HL-60 (cell line): ENCODE measurements at regions not wholly inside any gene's neighbourhood (a gene's known extent, or its start where the extent isn't known, plus 50 kb on each side); places are given as distances from the start of the nearest gene placed in this dataset.
"Not testable (repeated sequence)": the region's sequence is repeated elsewhere in the genome, so short reads cannot be mapped to it uniquely, and the experiment has no call there.

Source experiments
- DNase-seq, 2 experiments: peaks; one replicate each; pipeline ENCODE4 v3.0.0-alpha.2; 2010 to 2020; ENCODE audit warnings: low read depth in 1 of 2, low spot score in 1 of 2
- H3K27ac ChIP-seq: fragments of 250-450 bp; sonication (Bioruptor Pico); replicated peaks from 2 replicates; pipeline ENCODE4 v1.5.1; 2020; ENCODE audit warnings: mild to moderate bottlenecking, moderate library complexity
- H3K27me3 ChIP-seq: fragments of 250-450 bp; sonication (Bioruptor Pico); 2 replicates; pipeline ENCODE4 v1.5.1; 2021; ENCODE audit warnings: mild to moderate bottlenecking, moderate library complexity; ENCODE audit not compliant: insufficient read depth, poor library complexity, severe bottlenecking
- H3K4me3 ChIP-seq: replicated peaks from 2 replicates; pipeline ENCODE4 v1.5.1; 2011; ENCODE audit warnings: mild to moderate bottlenecking, control low read depth, low read length; ENCODE audit not compliant: insufficient read depth
- GABPA ChIP-seq: IDR thresholded peaks from 2 replicates; pipeline ENCODE4 v1.6.1; 2012; ENCODE audit warnings: low read depth
- POLR2AphosphoS5 ChIP-seq: IDR thresholded peaks from 2 replicates; pipeline ENCODE4 v1.6.1; 2012; ENCODE audit warnings: low read depth
- SPI1 ChIP-seq: IDR thresholded peaks from 2 replicates; pipeline ENCODE4 v1.6.1; 2012; ENCODE audit warnings: low read depth, mild to moderate bottlenecking, borderline replicate concordance
- TF ChIP-seq, protein P1 (sequence below): IDR thresholded peaks from 2 replicates; pipeline ENCODE4 v1.6.1; 2012; ENCODE audit warnings: low read depth; ENCODE audit not compliant: insufficient replicate concordance
- TF ChIP-seq, protein P2 (sequence below): IDR thresholded peaks from one replicate; pipeline ENCODE4 v1.5.1; 2011; ENCODE audit warnings: low read length, control low read depth, inconsistent platforms; ENCODE audit not compliant: insufficient read depth

DNA sequence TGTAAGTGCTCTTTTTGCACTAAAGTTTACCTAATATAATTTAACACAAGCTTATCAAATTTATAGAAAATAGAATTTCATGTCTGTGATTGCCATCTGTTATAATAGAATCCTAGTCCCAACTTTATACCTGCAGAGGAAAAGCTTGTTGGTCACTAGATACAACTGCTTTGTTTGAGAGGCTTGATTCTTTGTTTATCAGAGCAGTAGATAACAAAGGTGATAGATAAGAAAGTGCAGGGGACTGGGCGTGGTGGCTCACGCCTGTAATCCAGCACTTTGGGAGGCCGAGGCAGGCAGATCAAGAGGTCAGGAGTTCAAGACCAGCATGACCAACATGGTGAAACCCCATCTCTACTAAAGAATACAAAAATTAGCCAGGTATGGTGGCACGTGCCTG lies 528.0 kb downstream of the STK39 start:
- DNase-seq = no peak
- H3K27ac ChIP-seq = no peak overlapping the region
- H3K27me3 ChIP-seq = no peaks in the 10 kb centered on the region
- TF ChIP-seq POLR2AphosphoS5 = no peak
- TF ChIP-seq SPI1 = no peak
- TF ChIP-seq, protein P1, sequence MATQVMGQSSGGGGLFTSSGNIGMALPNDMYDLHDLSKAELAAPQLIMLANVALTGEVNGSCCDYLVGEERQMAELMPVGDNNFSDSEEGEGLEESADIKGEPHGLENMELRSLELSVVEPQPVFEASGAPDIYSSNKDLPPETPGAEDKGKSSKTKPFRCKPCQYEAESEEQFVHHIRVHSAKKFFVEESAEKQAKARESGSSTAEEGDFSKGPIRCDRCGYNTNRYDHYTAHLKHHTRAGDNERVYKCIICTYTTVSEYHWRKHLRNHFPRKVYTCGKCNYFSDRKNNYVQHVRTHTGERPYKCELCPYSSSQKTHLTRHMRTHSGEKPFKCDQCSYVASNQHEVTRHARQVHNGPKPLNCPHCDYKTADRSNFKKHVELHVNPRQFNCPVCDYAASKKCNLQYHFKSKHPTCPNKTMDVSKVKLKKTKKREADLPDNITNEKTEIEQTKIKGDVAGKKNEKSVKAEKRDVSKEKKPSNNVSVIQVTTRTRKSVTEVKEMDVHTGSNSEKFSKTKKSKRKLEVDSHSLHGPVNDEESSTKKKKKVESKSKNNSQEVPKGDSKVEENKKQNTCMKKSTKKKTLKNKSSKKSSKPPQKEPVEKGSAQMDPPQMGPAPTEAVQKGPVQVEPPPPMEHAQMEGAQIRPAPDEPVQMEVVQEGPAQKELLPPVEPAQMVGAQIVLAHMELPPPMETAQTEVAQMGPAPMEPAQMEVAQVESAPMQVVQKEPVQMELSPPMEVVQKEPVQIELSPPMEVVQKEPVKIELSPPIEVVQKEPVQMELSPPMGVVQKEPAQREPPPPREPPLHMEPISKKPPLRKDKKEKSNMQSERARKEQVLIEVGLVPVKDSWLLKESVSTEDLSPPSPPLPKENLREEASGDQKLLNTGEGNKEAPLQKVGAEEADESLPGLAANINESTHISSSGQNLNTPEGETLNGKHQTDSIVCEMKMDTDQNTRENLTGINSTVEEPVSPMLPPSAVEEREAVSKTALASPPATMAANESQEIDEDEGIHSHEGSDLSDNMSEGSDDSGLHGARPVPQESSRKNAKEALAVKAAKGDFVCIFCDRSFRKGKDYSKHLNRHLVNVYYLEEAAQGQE = no peak
- no peak for TF ChIP-seq GABPA
- H3K4me3 ChIP-seq = no peak overlapping the region

DNA sequence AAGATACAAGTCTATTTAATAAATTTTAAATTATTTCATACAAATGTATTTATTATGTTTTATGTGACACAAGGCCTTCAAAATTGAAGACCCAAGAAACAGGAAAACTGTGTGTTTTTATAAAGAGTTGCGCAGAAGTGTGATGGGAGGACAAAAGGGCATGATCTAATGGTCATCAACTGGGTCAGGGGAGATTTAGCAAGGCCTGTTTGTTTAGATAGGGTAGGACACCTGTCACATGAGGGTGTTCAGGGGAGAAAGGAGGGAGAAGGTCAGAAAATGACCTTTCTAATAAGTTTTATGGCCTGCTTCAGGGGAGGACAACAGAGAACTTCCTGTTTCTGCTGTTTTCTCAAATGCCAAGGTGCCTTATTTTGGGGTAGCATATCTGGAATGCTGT lies 528.8 kb downstream of the STK39 start:
- DNase-seq = no peak
- TF ChIP-seq GABPA (no peak), POLR2AphosphoS5 (no peak), SPI1 (no peak)
- TF ChIP-seq, protein P2, sequence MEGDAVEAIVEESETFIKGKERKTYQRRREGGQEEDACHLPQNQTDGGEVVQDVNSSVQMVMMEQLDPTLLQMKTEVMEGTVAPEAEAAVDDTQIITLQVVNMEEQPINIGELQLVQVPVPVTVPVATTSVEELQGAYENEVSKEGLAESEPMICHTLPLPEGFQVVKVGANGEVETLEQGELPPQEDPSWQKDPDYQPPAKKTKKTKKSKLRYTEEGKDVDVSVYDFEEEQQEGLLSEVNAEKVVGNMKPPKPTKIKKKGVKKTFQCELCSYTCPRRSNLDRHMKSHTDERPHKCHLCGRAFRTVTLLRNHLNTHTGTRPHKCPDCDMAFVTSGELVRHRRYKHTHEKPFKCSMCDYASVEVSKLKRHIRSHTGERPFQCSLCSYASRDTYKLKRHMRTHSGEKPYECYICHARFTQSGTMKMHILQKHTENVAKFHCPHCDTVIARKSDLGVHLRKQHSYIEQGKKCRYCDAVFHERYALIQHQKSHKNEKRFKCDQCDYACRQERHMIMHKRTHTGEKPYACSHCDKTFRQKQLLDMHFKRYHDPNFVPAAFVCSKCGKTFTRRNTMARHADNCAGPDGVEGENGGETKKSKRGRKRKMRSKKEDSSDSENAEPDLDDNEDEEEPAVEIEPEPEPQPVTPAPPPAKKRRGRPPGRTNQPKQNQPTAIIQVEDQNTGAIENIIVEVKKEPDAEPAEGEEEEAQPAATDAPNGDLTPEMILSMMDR = no peak
- TF ChIP-seq, protein P1 = no peak
- Histone ChIP-seq H3K27me3 (no peaks in the 10 kb centered on the region), H3K27ac (no peak overlapping the region), H3K4me3 (no peak overlapping the region)

DNA sequence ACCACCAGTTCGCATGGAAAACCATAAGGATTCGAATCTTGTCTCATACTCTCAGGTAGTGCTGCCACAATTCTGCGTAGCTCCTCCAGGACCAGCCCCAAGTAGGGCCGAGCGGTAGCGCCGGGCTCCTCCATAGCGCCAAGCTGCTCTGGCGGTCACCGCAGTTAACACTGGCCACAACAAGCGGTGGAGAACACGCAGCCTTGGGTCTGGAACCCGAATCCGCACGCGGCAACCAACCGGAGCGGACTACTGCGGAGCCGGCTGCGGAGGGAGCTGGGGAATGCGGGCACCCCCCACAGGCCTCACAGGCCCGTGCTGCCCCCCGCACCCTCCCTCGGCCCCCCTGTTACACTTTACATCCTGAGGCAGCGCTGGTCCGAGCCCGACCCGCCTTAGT lies 531.5 kb downstream of the STK39 start:
- Histone ChIP-seq H3K4me3 (no peak overlapping the region), H3K27me3 (no peaks in the 10 kb centered on the region), H3K27ac (no peak overlapping the region)
- TF ChIP-seq POLR2AphosphoS5 = no peak
- TF ChIP-seq SPI1 = no peak
- no peak for TF ChIP-seq GABPA
- TF ChIP-seq, protein P2 = no peak
- TF ChIP-seq, protein P1 = no peak
- DNase-seq = no peak

DNA sequence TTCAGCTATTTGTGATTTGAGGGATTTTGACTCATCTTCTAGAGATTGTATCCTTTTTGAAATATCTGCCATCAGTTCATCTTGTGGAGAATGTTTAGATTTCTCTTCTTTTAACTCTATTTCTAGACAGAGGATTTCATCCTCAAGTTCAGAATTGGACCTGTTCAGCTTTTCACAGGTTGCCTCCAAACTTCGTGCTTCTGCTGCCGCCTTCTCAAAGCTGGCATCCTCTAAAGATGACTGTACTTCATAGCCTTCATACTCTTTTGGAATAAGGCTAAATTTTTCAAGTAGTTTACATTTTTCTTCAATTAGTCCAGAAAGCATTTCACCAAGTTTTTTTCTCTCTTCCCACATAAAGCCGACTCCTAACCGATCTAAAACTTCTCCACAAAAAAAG lies 531.9 kb downstream of the STK39 start:
- not testable (repeated sequence) for H3K27ac ChIP-seq, H3K4me3 ChIP-seq, DNase-seq, H3K27me3 ChIP-seq
